ENCODE measurements at regions not wholly inside any gene's neighbourhood (a gene's known extent, or its start where the extent isn't known, plus 50 kb on each side); places are given as distances from the start of the nearest gene placed in this dataset.

GRCh38 chr13:64078025-64078424, 2662.4 kb upstream of the PCDH20 start:
- no peak for TF ChIP-seq CTCF (IDR thresholded peaks at IDR 0.05)
- no peak for TF ChIP-seq POLR2A (IDR thresholded peaks at IDR 0.05)
